AG04449 (cell line): ENCODE measurements at regions not wholly inside any gene's neighbourhood (a gene's known extent, or its start where the extent isn't known, plus 50 kb on each side); places are given as distances from the start of the nearest gene placed in this dataset.

Experiments
- CTCF ChIA-PET: fragments of 350-600 bp; formaldehyde crosslinking; extraction: SDS; loops from one replicate; lab custom pipeline; 2021; ENCODE audit warnings: antibody characterized with exemption; lab: Yijun Ruan, JAX
- POLR2A ChIA-PET: fragments of 400-600, 350-600 bp; formaldehyde crosslinking; extraction: SDS; loops from one replicate; lab custom pipeline; 2020; ENCODE audit warnings: antibody characterized with exemption, inconsistent platforms; lab: Yijun Ruan, JAX
- DNase-seq: peaks from one replicate; pipeline ENCODE4 v3.0.0-alpha.2; 2010; ENCODE audit warnings: low read depth, low spot score
- H3K4me3 ChIP-seq: 2 replicates; pipeline ENCODE4 v1.5.1; 2011; ENCODE audit warnings: low read depth, mild to moderate bottlenecking, control low read depth, low read length
- TF ChIP-seq, protein P1 (sequence below): IDR thresholded peaks from one replicate; pipeline ENCODE4 v1.5.1; 2011; ENCODE audit warnings: mild to moderate bottlenecking, moderate library complexity, low read length, control low read depth, inconsistent platforms; ENCODE audit not compliant: insufficient read depth; ENCODE audit errors: missing control alignments

DNA sequence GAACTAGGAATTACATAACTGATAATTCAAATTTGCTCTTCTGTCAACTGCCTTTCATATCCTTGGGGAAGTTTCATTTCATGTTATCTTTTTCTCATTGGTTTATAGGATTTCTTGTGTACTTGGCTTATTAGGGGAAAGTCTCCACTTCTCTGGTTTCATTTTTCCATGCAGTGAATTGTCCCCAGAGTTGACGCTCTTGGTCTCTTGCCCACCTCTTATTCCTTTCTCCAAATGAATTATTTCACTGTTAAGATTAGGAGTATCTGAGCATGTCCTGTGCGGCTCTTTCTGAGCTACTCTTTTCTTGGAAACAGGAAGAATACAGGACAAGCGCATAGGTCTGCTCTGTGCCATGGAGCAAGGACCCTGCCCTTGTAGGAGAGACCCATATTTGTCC is 104.8 kb downstream of the POSTN start:
- DNase-seq = no peak
- ChIA-PET CTCF (no interaction called here), POLR2A (interaction anchor here (1.0 kb wide), 1 partner anchor 48 kb away, joined by 4 read pairs; no protein-coding TSS in a partner anchor)
- TF ChIP-seq, protein P1, sequence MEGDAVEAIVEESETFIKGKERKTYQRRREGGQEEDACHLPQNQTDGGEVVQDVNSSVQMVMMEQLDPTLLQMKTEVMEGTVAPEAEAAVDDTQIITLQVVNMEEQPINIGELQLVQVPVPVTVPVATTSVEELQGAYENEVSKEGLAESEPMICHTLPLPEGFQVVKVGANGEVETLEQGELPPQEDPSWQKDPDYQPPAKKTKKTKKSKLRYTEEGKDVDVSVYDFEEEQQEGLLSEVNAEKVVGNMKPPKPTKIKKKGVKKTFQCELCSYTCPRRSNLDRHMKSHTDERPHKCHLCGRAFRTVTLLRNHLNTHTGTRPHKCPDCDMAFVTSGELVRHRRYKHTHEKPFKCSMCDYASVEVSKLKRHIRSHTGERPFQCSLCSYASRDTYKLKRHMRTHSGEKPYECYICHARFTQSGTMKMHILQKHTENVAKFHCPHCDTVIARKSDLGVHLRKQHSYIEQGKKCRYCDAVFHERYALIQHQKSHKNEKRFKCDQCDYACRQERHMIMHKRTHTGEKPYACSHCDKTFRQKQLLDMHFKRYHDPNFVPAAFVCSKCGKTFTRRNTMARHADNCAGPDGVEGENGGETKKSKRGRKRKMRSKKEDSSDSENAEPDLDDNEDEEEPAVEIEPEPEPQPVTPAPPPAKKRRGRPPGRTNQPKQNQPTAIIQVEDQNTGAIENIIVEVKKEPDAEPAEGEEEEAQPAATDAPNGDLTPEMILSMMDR = no peak
- H3K4me3 ChIP-seq = no peak overlapping the region

DNA sequence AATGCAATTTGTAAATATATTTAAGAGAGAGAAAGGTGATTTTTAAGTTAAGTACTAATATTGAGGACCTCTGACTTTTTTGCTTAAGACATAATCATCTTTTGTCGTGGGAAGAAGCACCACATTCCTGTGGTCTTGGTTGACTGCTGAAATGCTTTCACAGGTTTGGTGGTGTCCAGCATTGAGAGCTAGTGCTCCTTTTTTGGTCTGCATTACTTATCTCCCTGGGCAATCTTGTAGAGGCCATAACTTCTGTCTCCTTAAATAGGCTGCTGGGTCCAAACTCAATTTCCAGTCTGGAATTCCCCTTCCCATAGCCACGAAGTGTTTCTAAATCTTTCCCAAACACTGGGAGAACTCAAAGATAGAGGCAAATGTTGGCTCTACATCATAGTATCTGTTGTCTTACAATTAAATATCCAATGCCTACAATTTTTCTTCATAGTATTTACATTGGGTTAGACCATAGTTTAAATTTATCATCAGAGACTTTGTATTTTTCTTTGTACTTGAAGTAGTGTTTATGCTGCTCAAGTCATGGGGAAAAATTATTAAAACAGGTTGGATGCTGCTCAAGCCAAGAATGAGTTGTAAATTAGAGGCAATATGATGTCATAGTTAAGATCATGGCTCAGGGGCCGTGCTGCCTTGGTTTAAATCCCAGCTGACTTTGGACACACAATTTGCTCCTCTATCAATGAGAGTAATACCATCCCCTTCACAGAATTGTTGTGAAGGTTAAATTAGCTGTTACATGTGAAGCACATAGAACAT is 105.6 kb downstream of the POSTN start:
- ChIA-PET CTCF (no interaction called here), POLR2A (interaction anchor here (0.9 to 1.0 kb wide), 4 partner anchors 41 to 299 kb away, joined by 3 to 5 read pairs (median 4); no protein-coding TSS in a partner anchor)
- no peak overlapping the region for H3K4me3 ChIP-seq
- TF ChIP-seq, protein P1 = no peak
- peak; percentile 99 for DNase-seq

DNA sequence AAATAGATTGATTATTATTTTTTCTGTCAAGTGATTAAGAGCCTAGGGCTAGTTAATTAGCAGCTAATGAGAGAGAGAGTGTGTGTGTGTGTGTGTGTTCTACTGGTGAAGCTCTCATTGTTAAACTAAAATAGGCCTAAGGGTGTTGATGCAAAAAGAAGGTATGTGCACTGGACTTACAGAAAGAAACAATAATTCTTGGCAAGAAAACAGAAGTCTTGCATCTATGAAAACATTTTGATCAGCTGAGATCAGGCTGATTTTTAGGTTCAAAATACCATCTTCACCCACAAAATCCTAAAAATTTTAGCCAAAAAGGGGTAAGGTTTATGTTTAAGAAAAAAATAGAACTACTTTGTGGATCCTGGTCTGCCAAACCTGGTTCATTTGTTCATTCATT is 106.5 kb downstream of the POSTN start:
- CTCF ChIA-PET = interaction anchor here (0.6 to 1.4 kb wide), 2 partner anchors 15 to 32 kb away, joined by 3 read pairs; no protein-coding TSS in a partner anchor
- DNase-seq = peak; percentile 65
- POLR2A ChIA-PET = interaction anchor here (1.0 kb wide), 2 partner anchors 42 to 46 kb away, joined by 3 read pairs; no protein-coding TSS in a partner anchor
- H3K4me3 ChIP-seq = no peak overlapping the region
- TF ChIP-seq, protein P1 = no peak

DNA sequence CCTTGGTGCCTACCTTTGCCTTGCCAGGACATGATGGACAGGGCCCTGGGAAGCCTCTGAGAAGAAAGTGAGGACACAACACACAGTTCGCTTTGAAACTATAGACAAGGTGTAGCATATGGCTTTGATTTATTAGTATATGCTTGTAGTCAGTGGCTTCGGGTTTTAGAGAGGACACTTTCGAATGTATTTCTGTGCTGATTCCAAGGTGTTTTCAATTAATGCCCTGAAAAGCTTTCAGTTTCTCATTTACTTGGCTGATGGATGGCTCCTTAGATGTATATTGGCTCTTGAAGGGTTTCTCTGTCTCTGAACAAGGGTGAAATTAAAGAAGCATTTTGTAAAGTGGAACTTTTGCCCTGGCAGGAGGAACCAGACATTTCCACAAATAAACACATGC is 106.9 kb downstream of the POSTN start:
- ChIA-PET POLR2A (interaction anchor here (1.0 kb wide), 1 partner anchor 45 kb away, joined by 3 read pairs; no protein-coding TSS in a partner anchor), CTCF (interaction anchor here (0.6 to 1.4 kb wide), 2 partner anchors 15 to 33 kb away, joined by 3 read pairs; no protein-coding TSS in a partner anchor)
- TF ChIP-seq, protein P1 = no peak
- DNase-seq = no peak
- H3K4me3 ChIP-seq = no peak overlapping the region

DNA sequence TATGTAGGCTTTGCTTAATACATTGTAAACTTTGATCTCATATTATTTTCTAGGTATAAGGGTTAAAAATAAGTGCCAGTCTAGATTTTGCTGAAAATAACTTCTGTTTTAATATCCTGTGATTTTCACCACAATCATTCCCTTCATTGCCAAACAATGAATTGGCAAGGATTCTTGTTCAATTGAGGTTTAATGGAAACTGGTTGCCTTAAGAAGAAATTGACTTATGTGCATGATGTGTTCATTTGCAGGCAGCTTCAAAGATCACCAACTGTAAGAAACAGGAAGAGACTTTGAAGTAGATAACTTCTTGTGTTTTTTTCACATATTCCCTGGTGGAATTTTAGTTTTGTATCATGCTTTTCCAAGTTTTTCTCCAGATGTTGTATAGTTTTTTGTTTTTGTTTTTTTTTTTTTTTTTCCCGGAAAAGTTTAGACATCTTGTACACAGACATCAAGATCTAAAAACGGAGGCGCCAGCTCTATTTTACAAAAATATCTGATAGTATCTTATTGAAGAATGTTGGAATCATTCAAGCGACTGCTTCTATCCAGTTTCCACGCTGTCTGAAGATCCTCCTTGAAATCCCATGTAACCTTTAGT is 108.3 kb downstream of the POSTN start:
- DNase-seq = no peak
- TF ChIP-seq, protein P1 = no peak
- no peak overlapping the region for H3K4me3 ChIP-seq
- ChIA-PET POLR2A (no interaction called here), CTCF (interaction anchor here (1.0 kb wide), 1 partner anchor 11 kb away, joined by 3 read pairs; no protein-coding TSS in a partner anchor)

DNA sequence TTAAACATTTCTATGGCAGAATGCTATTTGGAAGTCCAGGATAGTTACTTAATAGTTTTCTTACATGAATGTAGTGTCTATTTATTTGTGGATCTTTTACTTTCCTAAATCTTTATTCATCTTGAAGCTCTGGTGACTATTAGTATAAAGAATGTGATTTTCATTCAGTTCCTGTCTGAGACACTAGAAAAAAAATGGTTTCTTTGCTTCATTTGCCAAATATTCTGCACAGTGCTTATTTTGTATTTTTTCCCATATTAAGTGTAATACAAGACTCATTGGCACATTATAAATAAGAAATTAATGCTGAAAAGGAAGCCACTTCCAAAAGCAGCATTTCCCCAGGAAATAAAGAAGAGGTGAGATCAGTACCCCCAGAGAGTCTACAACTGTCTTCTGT is 109.8 kb downstream of the POSTN start:
- ChIA-PET POLR2A (interaction anchor here (0.7 kb wide), 1 partner anchor 41 kb away, joined by 3 read pairs; no protein-coding TSS in a partner anchor), CTCF (no interaction called here)
- TF ChIP-seq, protein P1 = no peak
- no peak for DNase-seq
- H3K4me3 ChIP-seq = no peak overlapping the region
